GM04503 (cell line): ENCODE measurements at regions not wholly inside any gene's neighbourhood (a gene's known extent, or its start where the extent isn't known, plus 50 kb on each side); places are given as distances from the start of the nearest gene placed in this dataset.

Experiments used
- DNase-seq: peaks from one replicate; pipeline ENCODE4 v3.0.0-alpha.2; 2012; ENCODE audit warnings: low read depth

GRCh38 chr3:182255158-182255557 is 538.1 kb upstream of the ATP11B start:
- DNase-seq: no peak

GRCh38 chr3:182257361-182257760 is 535.9 kb upstream of the ATP11B start:
- no peak for DNase-seq

GRCh38 chr3:182258538-182259177 is 534.6 kb upstream of the ATP11B start:
- DNase-seq: peak; percentile 3

- DNase-seq: no peak
These were observed 533.7 kb upstream of the ATP11B start for GRCh38 chr3:182259579-182259978.

- no peak for DNase-seq
These were observed 532.3 kb upstream of the ATP11B start for GRCh38 chr3:182261041-182261440.

GRCh38 chr3:182268711-182269110 is 524.6 kb upstream of the ATP11B start:
- no peak for DNase-seq

- DNase-seq: no peak
These were observed 516.8 kb upstream of the ATP11B start for GRCh38 chr3:182276512-182276911.

GRCh38 chr3:182284793-182285192 is 508.5 kb upstream of the ATP11B start:
- DNase-seq: no peak

- no peak for DNase-seq
These were observed 500.7 kb upstream of the ATP11B start for GRCh38 chr3:182292591-182292990.

GRCh38 chr3:182294256-182294655 is 499.0 kb upstream of the ATP11B start:
- DNase-seq: no peak

- DNase-seq: no peak
These were observed 498.6 kb upstream of the ATP11B start for GRCh38 chr3:182294696-182295095.

- no peak for DNase-seq
These were observed 493.0 kb upstream of the ATP11B start for GRCh38 chr3:182300266-182300665.

- DNase-seq: no peak
These were observed 490.1 kb upstream of the ATP11B start for GRCh38 chr3:182303169-182303568.

- DNase-seq: no peak
These were observed 487.2 kb upstream of the ATP11B start for GRCh38 chr3:182305881-182306665.

- no peak for DNase-seq
These were observed 485.0 kb upstream of the ATP11B start for GRCh38 chr3:182308328-182308727.

- no peak for DNase-seq
These were observed 484.2 kb upstream of the ATP11B start for GRCh38 chr3:182309120-182309519.

GRCh38 chr3:182315313-182315712 is 478.0 kb upstream of the ATP11B start:
- no peak for DNase-seq

- no peak for DNase-seq
These were observed 470.1 kb upstream of the ATP11B start for GRCh38 chr3:182323126-182323700.

GRCh38 chr3:182323898-182324297 is 469.4 kb upstream of the ATP11B start:
- no peak for DNase-seq

- DNase-seq: no peak
These were observed 467.9 kb upstream of the ATP11B start for GRCh38 chr3:182325213-182325950.

GRCh38 chr3:182327196-182327681 is 466.1 kb upstream of the ATP11B start:
- no peak for DNase-seq

GRCh38 chr3:182330646-182331045 is 462.7 kb upstream of the ATP11B start:
- no peak for DNase-seq
